Ovary (tissue), 7 donors: ENCODE measurements at regions not wholly inside any gene's neighbourhood (a gene's known extent, or its start where the extent isn't known, plus 50 kb on each side); places are given as distances from the start of the nearest gene placed in this dataset.
"Not testable (repeated sequence)": the region's sequence is repeated elsewhere in the genome, so short reads cannot be mapped to it uniquely, and the experiment has no call there.

Experiments
- DNase-seq, 5 donors: peaks; one replicate each; pipeline ENCODE4 v3.0.0-alpha.2; 2019 to 2020
- H3K27ac ChIP-seq, 2 donors: fragments of 200-600 bp; one replicate each; pipeline versions ENCODE4 v1.5.1 to v1.8.0; 2019 to 2022
- H3K27me3 ChIP-seq: fragments of 200-600 bp; one replicate; pipeline ENCODE4 v1.8.0; 2022
- H3K36me3 ChIP-seq: fragments of 200-600 bp; sonication (generic); one replicate; pipeline ENCODE4 v1.5.1; 2019
- H3K4me1 ChIP-seq: one replicate; pipeline ENCODE4 v1.8.1; 2013; ENCODE audit warnings: mild to moderate bottlenecking, moderate library complexity; ENCODE audit not compliant: insufficient read depth
- H3K4me3 ChIP-seq: fragments of 200-600 bp; sonication (generic); one replicate; pipeline ENCODE4 v1.5.1; 2017
- H3K9me3 ChIP-seq, 2 donors: fragments of 200-600 bp in 1 of 2; sonication (generic) in 1 of 2; one replicate each; pipeline versions ENCODE4 v1.5.1 to v1.8.1; 2013 to 2019; ENCODE audit warnings: mild to moderate bottlenecking in 1 of 2, moderate library complexity in 1 of 2
- CTCF ChIP-seq, 3 donors: fragments of 450-650 bp in 2 of 3; fragments of 200-600 bp in 1 of 3; IDR thresholded peaks; one replicate each; pipeline versions ENCODE4 v1.5.1 to v1.8.0; 2016 to 2022; ENCODE audit warnings: antibody characterized with exemption in 3 of 3, mild to moderate bottlenecking in 1 of 3
- EP300 ChIP-seq: sonication (generic); formaldehyde crosslinking; IDR thresholded peaks from one replicate; pipeline ENCODE4 v1.6.1; 2017; ENCODE audit warnings: antibody characterized with exemption
- POLR2A ChIP-seq: fragments of 450-650 bp; IDR thresholded peaks from one replicate; pipeline ENCODE4 v1.6.1; 2017; ENCODE audit warnings: antibody characterized with exemption, mild to moderate bottlenecking, moderate library complexity
- WGBS, 3 donors: extraction: QIAGEN DNeasy Blood & Tissue Kit in 1 of 3; methylation state at CpG; one replicate each; pipeline versions ENCODE4 v1.1.5 to v1.1.7; 2013 to 2017; 5-methylcytosine and 5-hydroxymethylcytosine counted together
- intact Hi-C, 4 donors: fragments of 100-400 bp; cut with DNase I; formaldehyde crosslinking; loops; one replicate each; pipeline versions ENCODE4 v1.11.0 to v1.15.1; 2022 to 2023
- donor health status: DM: no; HTN: no; CAD: no; lungs with moderate emphysema.
- donor health status: DM: no; HTN: no; CAD: no.
- donor health status: Bipolar disorder and iron deficiency.
- donor health status: DM: no; HTN: no; CAD: no.
- donor health status: DM: yes; HTN: yes; CAD: no.

GRCh38 chr9:135284386-135285134, 195.0 kb upstream of the PPP1R26 start:
- TF ChIP-seq EP300 (no peak), CTCF (IDR thresholded peaks at IDR 0.05) (no peak), POLR2A (no peak)
- Histone ChIP-seq H3K4me1 (no peaks in the 10 kb centered on the region), H3K9me3 (no peaks in the 10 kb centered on the region), H3K4me3 (no peak overlapping the region), H3K27ac (no peak overlapping the region), H3K27me3 (no peaks in the 10 kb centered on the region), H3K36me3 (no peaks in the 10 kb centered on the region)
- WGBS, 3 donors = 59 to 70% (median 63%) methylated on average over 13 of the region's 13 CpGs
- intact Hi-C loops = no loop called here
- DNase-seq = no peak

GRCh38 chr9:135286187-135286925, 193.2 kb upstream of the PPP1R26 start:
- H3K4me3 ChIP-seq, H3K4me1 ChIP-seq, H3K27ac ChIP-seq, intact Hi-C loops, H3K9me3 ChIP-seq, H3K36me3 ChIP-seq, H3K27me3 ChIP-seq, DNase-seq: not testable (repeated sequence)
- WGBS, 3 donors = 75 to 85% (median 85%) methylated on average over 30 to 33 of the region's 33 CpGs

GRCh38 chr9:135286961-135287360, 192.6 kb upstream of the PPP1R26 start:
- Histone ChIP-seq H3K4me1 (no peaks in the 10 kb centered on the region), H3K27ac (no peak overlapping the region), H3K4me3 (no peak overlapping the region), H3K36me3 (no peaks in the 10 kb centered on the region), H3K9me3 (no peaks in the 10 kb centered on the region), H3K27me3 (no peaks in the 10 kb centered on the region)
- DNase-seq = no peak
- 61 to 73% (median 66%) methylated on average over 7 of the region's 7 CpGs for WGBS, 3 donors
- intact Hi-C loops = no loop called here
- TF ChIP-seq POLR2A = no peak
- no peak for TF ChIP-seq EP300
- no peak for TF ChIP-seq CTCF (IDR thresholded peaks at IDR 0.05)

GRCh38 chr9:135287627-135288026, 192.0 kb upstream of the PPP1R26 start:
- WGBS, 3 donors = 27 to 59% (median 47%) methylated on average over 16 of the region's 16 CpGs

More at GRCh38 chr9:135287627-135288026, 192.0 kb upstream of the PPP1R26 start:
- intact Hi-C loops = no loop called here
- no peak for TF ChIP-seq POLR2A
- no peak for TF ChIP-seq EP300
- no peak for TF ChIP-seq CTCF (IDR thresholded peaks at IDR 0.05)
- no peaks in the 10 kb centered on the region for H3K4me1 ChIP-seq
- H3K4me3 ChIP-seq = no peak overlapping the region
- no peaks in the 10 kb centered on the region for H3K27me3 ChIP-seq
- no peaks in the 10 kb centered on the region for H3K9me3 ChIP-seq
- no peak overlapping the region for H3K27ac ChIP-seq
- no peaks in the 10 kb centered on the region for H3K36me3 ChIP-seq
- DNase-seq = no peak
